Inflammatory macrophage treated with lipopolysaccharide for 4 hours (primary cell): ENCODE measurements at regions not wholly inside any gene's neighbourhood (a gene's known extent, or its start where the extent isn't known, plus 50 kb on each side); places are given as distances from the start of the nearest gene placed in this dataset.
"Not testable (repeated sequence)": the region's sequence is repeated elsewhere in the genome, so short reads cannot be mapped to it uniquely, and the experiment has no call there.

Source experiments
- DNase-seq: peaks from one replicate; pipeline ENCODE4 v3.0.0-alpha.2; 2020

- no peak for DNase-seq
Measured at GRCh38 chr6:126914801-126915200, 203.7 kb upstream of the RSPO3 start.

GRCh38 chr6:126919947-126920346 lies 198.5 kb upstream of the RSPO3 start:
- DNase-seq = peak; percentile 3

GRCh38 chr6:126923807-126924206 lies 194.7 kb upstream of the RSPO3 start:
- DNase-seq = no peak

- no peak for DNase-seq
Measured at GRCh38 chr6:126926926-126927325, 191.5 kb upstream of the RSPO3 start.

GRCh38 chr6:126927841-126928240 lies 190.6 kb upstream of the RSPO3 start:
- no peak for DNase-seq

GRCh38 chr6:126937426-126937825 lies 181.0 kb upstream of the RSPO3 start:
- DNase-seq = no peak

DNA sequence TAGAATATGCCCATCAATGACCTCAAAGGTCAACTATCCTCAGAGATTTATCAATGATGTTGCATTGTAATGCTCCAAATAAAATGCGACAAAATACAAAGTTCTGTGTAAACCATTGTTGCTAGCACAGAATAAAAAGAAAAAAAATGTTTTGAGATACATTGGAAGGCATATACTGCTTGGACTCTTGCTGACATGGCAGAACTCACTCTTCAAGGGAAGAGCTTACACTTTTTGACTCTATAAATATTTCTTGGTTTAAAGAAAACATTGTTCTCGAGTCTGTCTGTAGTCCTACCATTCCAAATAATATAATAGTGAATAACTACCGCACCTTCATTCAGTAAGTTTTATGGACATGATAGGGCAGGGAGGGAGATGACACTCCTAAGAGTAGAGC lies 178.7 kb upstream of the RSPO3 start:
- no peak for DNase-seq

DNA sequence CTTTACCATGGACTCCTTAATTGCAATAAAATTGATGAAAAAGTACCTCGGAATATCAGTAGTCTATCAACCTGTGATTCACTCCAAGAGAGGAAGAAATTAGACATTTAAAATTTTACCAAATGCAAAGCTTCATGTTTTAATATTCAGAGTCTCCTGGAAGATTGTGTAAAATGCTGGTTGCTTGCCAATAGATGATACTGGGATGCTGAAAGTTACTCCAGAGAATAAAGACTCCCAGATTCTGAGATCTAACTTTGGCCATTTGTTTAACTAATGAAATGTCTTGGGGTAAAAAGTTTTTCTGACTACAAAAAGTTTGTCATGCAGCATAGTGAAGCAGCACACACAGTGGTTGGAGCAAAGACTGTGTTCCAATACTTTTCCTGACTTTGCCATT lies 176.7 kb upstream of the RSPO3 start:
- no peak for DNase-seq

DNA sequence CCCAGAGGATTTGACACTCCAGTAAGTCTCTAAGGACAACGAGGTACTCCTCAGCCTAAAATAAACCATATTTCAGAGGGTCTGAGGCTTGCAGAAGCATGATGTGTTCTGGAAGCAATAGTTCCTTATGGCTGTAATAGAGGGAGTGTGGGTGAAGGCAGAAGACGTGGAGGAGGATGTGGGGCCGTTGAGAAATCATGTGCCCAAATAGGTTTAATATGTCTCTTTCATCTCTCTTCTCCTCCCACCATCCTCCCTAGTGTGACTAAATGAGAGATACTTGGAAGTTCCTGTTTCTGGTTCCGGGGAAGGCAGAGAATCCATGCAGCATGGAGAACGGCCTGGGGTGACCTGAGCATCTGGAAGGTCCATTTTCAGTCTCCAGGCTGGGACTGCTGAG lies 174.0 kb upstream of the RSPO3 start:
- DNase-seq = no peak

- no peak for DNase-seq
Measured at GRCh38 chr6:126945150-126945685, 173.3 kb upstream of the RSPO3 start.

DNA sequence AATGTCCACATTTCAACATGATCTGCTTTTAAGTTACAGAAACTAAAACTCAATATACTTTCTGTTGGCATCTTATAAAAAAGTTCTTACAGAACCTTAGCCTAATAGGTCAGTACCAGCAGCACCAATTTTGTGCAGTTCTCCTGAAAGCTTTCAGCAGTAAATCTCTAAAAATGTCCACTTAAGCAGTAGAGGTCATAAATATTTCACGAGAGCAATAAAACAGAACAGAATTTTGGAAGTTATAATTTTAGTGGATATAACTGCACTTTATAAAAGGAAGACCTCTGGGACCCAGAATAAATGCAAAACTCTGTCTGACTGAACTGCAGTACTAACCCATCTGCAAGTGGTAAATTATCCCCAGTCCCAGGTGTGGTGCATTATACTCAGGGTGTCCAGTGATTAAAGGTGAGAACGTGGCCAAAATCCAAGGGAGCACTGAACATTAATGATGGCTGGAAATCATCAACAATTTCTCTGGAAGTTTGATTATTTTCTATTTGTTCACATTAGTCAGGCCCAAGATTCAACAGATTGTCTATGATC lies 172.6 kb upstream of the RSPO3 start:
- DNase-seq = no peak

GRCh38 chr6:126947070-126947469 lies 171.4 kb upstream of the RSPO3 start:
- DNase-seq = no peak

GRCh38 chr6:126949786-126950185 lies 168.7 kb upstream of the RSPO3 start:
- DNase-seq = no peak

- no peak for DNase-seq
Measured at GRCh38 chr6:126955621-126956020, 162.8 kb upstream of the RSPO3 start.

GRCh38 chr6:126957721-126958120 lies 160.8 kb upstream of the RSPO3 start:
- no peak for DNase-seq

DNA sequence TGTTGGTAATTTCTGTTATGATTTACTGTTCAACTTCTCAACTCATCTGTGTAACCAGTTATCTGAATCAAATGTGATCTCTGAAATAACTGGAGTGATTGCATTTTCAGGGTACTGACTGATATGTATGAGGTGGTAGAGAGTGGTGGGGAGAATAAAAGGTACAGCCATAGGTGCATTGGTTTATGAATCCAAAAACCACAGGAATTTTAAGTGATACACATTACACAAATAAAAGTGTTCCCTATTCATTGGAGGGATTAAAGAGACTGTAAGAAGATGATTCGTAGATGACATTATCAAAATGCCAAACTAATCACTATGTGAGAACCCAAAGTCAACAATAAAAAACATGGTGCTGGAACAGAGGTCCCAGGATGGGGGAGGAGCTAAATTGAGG lies 158.7 kb upstream of the RSPO3 start:
- DNase-seq = no peak

- DNase-seq = no peak
Measured at GRCh38 chr6:126963077-126963809, 155.2 kb upstream of the RSPO3 start.

- DNase-seq = no peak
Measured at GRCh38 chr6:126967296-126968005, 151.0 kb upstream of the RSPO3 start.

DNA sequence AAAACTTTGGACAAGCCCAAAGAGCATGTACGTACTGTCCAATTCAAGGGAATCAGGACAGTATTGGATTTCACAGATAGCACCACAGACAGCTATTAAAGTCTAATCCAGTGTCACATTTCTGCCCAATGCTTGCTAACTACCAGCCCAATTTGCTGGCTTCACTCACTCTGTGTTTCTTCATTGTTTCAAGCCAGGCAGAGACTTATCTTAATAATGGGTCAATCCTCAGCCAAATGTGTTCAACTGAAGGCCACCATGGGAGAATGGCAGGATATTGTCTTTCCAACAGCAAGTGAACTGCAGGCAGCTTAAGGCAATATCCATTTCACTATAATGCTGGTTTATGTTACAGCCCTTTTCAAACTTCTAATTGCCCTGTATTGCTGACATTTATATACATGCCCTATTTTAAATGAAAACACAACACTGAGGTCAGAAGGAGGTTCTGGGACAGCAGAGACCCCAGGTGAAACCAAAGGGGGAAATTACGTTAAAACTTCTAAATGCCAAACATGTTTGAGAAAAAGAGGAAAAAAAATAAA lies 142.1 kb upstream of the RSPO3 start:
- DNase-seq = no peak

DNA sequence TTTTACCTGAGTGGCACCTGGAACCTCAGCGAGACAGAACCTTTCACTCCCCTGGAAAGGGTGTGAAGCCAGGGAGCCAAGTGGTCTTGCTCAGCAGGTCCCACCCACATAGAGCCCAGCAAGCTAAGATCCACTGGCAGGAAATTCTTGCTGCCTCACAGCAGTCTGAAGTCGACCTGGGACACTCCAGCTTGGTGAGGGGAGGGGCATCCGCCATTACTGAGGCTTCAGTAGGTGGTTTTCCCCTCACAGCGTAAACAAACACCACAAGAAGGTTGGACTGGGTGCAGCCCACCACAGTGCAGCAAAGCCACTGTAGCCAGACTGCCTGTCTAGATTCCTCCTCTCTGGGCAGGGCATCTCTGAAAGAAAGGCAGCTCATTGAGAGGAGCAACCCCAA lies 134.7 kb upstream of the RSPO3 start:
- no peak for DNase-seq

DNA sequence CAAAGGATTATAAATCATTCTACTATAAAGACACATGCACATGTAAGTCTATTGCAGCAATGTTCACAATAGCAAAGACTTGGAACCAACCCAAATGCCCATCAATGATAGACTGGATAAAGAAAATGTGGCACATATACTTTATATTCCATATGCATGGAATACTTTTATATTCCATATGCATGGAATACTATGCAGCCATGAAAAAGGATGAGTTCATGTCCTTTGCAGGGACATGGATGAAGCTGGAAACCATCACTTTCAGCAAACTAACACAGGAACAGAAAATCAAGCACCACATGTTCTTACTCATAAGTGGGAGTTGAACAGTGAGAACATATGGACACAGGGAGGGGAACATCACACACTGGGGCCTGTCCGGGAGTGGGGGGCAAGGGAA lies 130.3 kb upstream of the RSPO3 start:
- not testable (repeated sequence) for DNase-seq

DNA sequence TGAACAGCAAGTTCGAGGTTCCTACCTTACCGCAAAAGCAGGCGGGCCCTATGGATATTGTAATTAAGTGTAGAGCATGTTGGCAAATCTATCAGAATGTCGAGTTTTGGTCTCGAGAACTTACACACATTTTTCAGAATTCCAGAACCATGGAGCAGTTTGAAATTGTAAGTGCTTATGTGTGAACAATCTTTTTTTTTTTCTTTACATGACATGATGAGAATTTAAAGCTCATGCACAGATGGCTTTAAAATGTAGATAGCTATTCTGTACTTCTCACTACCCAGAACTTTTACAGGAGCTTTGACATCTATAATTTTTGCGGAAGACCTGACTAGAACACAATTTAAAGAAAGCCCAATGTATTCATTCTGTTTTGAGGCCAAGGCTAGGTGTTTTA lies 117.8 kb upstream of the RSPO3 start:
- no peak for DNase-seq

GRCh38 chr6:127013865-127014264 lies 104.6 kb upstream of the RSPO3 start:
- no peak for DNase-seq

- DNase-seq = no peak
Measured at GRCh38 chr6:127015858-127016257, 102.6 kb upstream of the RSPO3 start.
